HL-60 (cell line): ENCODE measurements at regions not wholly inside any gene's neighbourhood (a gene's known extent, or its start where the extent isn't known, plus 50 kb on each side); places are given as distances from the start of the nearest gene placed in this dataset.

Source experiments
- CTCF ChIP-seq: IDR thresholded peaks from one replicate; pipeline ENCODE4 v1.5.1; 2011; ENCODE audit warnings: low read length, control low read depth, inconsistent platforms; ENCODE audit not compliant: insufficient read depth
- POLR2AphosphoS5 ChIP-seq: IDR thresholded peaks from 2 replicates; pipeline ENCODE4 v1.6.1; 2012; ENCODE audit warnings: low read depth
- SPI1 ChIP-seq: IDR thresholded peaks from 2 replicates; pipeline ENCODE4 v1.6.1; 2012; ENCODE audit warnings: low read depth, mild to moderate bottlenecking, borderline replicate concordance

- no peak for TF ChIP-seq CTCF
- TF ChIP-seq POLR2AphosphoS5, result no peak
- no peak for TF ChIP-seq SPI1
Observed at GRCh38 chrX:69262036-69262936, 97.0 kb upstream of the PJA1 start.
